GM12878 (cell line): ENCODE measurements at regions not wholly inside any gene's neighbourhood (a gene's known extent, or its start where the extent isn't known, plus 50 kb on each side); places are given as distances from the start of the nearest gene placed in this dataset.

ENCODE experiments used
- ATAC-seq: fragments of 200-7000 bp; cut with Tn5 transposase; 3 replicates; pipeline ENCODE4 v1.9.1; 2020; ENCODE audit warnings: mild to moderate bottlenecking, moderate library complexity
- BruUV-seq: library from RNA; stranded (reverse); fragments of 400-500 nt; replicated peaks from 2 replicates; lab custom pipeline; 2021; lab: Mats Ljungman, UMichigan
- CTCF ChIA-PET: fragments of 300-600 bp; sonication (Branson Sonifier 250); formaldehyde crosslinking; extraction: SDS; loops from one replicate; lab custom pipeline; 2021; ENCODE audit warnings: inconsistent platforms; lab: Yijun Ruan, JAX
- POLR2A ChIA-PET: fragments of 350-600 bp; formaldehyde crosslinking; extraction: SDS; loops from one replicate; lab custom pipeline; 2021; ENCODE audit warnings: inconsistent platforms; lab: Charles Lee
- RAD21 ChIA-PET: fragments of 300-600 bp; sonication (Branson Sonifier 250); formaldehyde crosslinking; loops from one replicate; lab custom pipeline; 2023; ENCODE audit warnings: antibody characterized with exemption; ENCODE audit not compliant: unreplicated experiment; lab: Charles Lee
- SMC1A ChIA-PET: fragments of 300-600 bp; sonication (Branson Sonifier 250); formaldehyde crosslinking; loops from one replicate; lab custom pipeline; 2023; ENCODE audit not compliant: unreplicated experiment, uncharacterized antibody; lab: Charles Lee
- DNase-seq: peaks from one replicate; pipeline ENCODE4 v3.0.0-alpha.2; 2011; ENCODE audit warnings: low read depth, low spot score
- FAIRE-seq: peaks from 3 replicates; lab custom pipeline; 2011; peaks lifted over from hg19 to GRCh38; lab: Jason Lieb, UNC
- H2AFZ ChIP-seq: 2 replicates; pipeline ENCODE4 v1.6.0; 2011; ENCODE audit warnings: low read depth, low read length, control low read depth; ENCODE audit not compliant: control insufficient read depth
- H3K27ac ChIP-seq: 2 replicates; pipeline ENCODE4 v1.5.1; 2011; ENCODE audit warnings: control low read depth; ENCODE audit not compliant: control insufficient read depth, insufficient read depth
- H3K27me3 ChIP-seq, 2 experiments: replicated peaks in 1 of 2; 2 replicates each; pipeline versions ENCODE4 v1.6.0 to v1.6.1; 2011; ENCODE audit warnings: low read length in 1 of 2; ENCODE audit not compliant: control insufficient read depth in 2 of 2, insufficient read depth in 2 of 2
- H3K36me3 ChIP-seq, 2 experiments: 2 replicates each; pipeline ENCODE4 v1.5.1; 2011; ENCODE audit warnings: low read length in 1 of 2; ENCODE audit not compliant: control insufficient read depth in 2 of 2, insufficient read depth in 2 of 2
- H3K4me1 ChIP-seq: 2 replicates; pipeline ENCODE4 v1.6.1; 2011; ENCODE audit warnings: mild to moderate bottlenecking, low read length, moderate library complexity, mixed read lengths; ENCODE audit not compliant: control insufficient read depth, insufficient read depth
- H3K4me2 ChIP-seq: 2 replicates; pipeline ENCODE4 v1.6.0; 2011; ENCODE audit warnings: control low read depth; ENCODE audit not compliant: control insufficient read depth, insufficient read depth
- H3K4me3 ChIP-seq: fragments of 200-600 bp; sonication (generic); 2 replicates; pipeline ENCODE4 v1.5.1; 2016
- H3K79me2 ChIP-seq: 2 replicates; pipeline ENCODE4 v1.6.0; 2011; ENCODE audit warnings: low read length; ENCODE audit not compliant: control insufficient read depth, insufficient read depth
- H3K9ac ChIP-seq: 2 replicates; pipeline ENCODE4 v1.8.0; 2011; ENCODE audit warnings: low read length, control low read depth, mixed read lengths; ENCODE audit not compliant: control insufficient read depth, insufficient read depth
- H3K9me3 ChIP-seq: replicated peaks from 3 replicates; pipeline ENCODE4 v1.5.1; 2011; ENCODE audit warnings: mild to moderate bottlenecking, low read length; ENCODE audit not compliant: control insufficient read depth, insufficient read depth
- H4K20me1 ChIP-seq: 2 replicates; pipeline ENCODE4 v1.6.0; 2011; ENCODE audit not compliant: control insufficient read depth, insufficient read depth
- EZH2 ChIP-seq: IDR thresholded peaks from 2 replicates; pipeline ENCODE4 v1.6.1; 2012; ENCODE audit warnings: low read depth, mild to moderate bottlenecking, control low read depth, inconsistent platforms, low read length, borderline replicate concordance; ENCODE audit not compliant: control insufficient read depth
- NFIC ChIP-seq: IDR thresholded peaks from 2 replicates; pipeline ENCODE4 v1.6.1; 2012; ENCODE audit warnings: low read depth, mild to moderate bottlenecking, inconsistent platforms, low read length, moderate library complexity
- PAX5 ChIP-seq: IDR thresholded peaks from 2 replicates; pipeline ENCODE4 v1.6.1; 2011; ENCODE audit warnings: low read depth, low read length, borderline replicate concordance
- RB1 ChIP-seq: fragments of 450-650 bp; formaldehyde crosslinking; IDR thresholded peaks from 2 replicates; pipeline ENCODE4 v1.6.1; 2017; ENCODE audit warnings: mild to moderate bottlenecking, borderline replicate concordance
- RFX5 ChIP-seq: IDR thresholded peaks from 2 replicates; pipeline ENCODE4 v1.6.1; 2011; ENCODE audit warnings: low read depth, low read length, improper control_type of control experiment
- TBL1XR1 ChIP-seq: IDR thresholded peaks from 2 replicates; pipeline ENCODE4 v1.6.1; 2012; ENCODE audit warnings: low read depth, low read length, improper control_type of control experiment
- WGBS: methylation state at CpG from one replicate; pipeline ENCODE4 v1.1.6; 2016; ENCODE audit warnings: low lambda C conversion rate; ENCODE audit not compliant: insufficient replicate concordance, insufficient coverage; ENCODE audit errors: missing lambda C conversion rate; 5-methylcytosine and 5-hydroxymethylcytosine counted together
- in situ Hi-C: fragments of 300-500 bp; cut with MboI; formaldehyde crosslinking; loops from 9 replicates; pipeline ENCODE4 v1.14.3; 2018; ENCODE audit warnings: mixed read lengths
- intact Hi-C: fragments of 100-400 bp; cut with micrococcal nuclease; formaldehyde crosslinking; loops from one replicate; pipeline ENCODE4 v1.14.2; 2022; ENCODE audit not compliant: unreplicated experiment
- TF ChIP-seq, protein P1 (sequence below): fragments of 150-350 bp; IDR thresholded peaks from 2 replicates; pipeline ENCODE4 v1.6.1; 2014; ENCODE audit warnings: mild to moderate bottlenecking, low read depth, low read length

DNA sequence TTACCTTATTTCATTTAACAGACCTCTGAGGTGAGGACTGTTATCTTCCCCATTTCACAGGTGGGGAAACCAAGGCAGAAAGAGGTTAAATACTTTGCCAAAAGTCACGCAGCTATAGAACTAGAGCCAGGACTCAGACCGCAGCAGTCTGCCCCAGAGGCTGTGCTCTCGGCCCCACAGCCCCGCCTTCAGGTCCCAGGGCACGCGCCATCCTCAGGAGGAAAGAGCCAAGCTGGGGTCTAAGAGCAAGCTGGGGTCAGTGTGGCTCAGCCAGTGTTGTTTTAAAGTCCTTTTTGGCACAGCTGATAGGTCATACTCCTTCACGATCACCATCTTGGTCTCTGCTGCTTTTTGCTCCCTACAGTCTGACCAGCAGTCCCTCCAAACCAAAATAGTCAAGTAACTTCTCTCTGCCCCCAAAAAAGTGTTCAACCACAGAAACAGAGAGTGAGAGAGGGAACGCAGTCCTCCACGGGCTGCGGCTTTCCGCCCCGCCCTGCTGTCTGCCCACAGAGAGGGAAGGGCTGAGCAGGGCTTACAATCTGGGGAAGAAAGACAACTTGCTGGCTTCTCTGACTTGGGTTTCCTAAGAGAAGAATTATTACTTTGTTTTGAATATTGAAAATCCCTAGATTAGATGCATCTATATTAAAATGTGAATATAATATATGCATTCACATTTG, 137.2 kb upstream of the OPCML start:
- in situ Hi-C loops: no loop called here
- ChIA-PET RAD21 (no interaction called here), SMC1A (no interaction called here)
- no peaks in the 10 kb centered on the region for H3K9me3 ChIP-seq
- TF ChIP-seq TBL1XR1 (no peak), EZH2 (no peak), RFX5 (no peak), RB1 (no peak), PAX5 (no peak), NFIC (no peak)
- TF ChIP-seq, protein P1, sequence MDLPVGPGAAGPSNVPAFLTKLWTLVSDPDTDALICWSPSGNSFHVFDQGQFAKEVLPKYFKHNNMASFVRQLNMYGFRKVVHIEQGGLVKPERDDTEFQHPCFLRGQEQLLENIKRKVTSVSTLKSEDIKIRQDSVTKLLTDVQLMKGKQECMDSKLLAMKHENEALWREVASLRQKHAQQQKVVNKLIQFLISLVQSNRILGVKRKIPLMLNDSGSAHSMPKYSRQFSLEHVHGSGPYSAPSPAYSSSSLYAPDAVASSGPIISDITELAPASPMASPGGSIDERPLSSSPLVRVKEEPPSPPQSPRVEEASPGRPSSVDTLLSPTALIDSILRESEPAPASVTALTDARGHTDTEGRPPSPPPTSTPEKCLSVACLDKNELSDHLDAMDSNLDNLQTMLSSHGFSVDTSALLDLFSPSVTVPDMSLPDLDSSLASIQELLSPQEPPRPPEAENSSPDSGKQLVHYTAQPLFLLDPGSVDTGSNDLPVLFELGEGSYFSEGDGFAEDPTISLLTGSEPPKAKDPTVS: no peak
- TF ChIP-seq, all 136 proteins: peak for 0
- Histone ChIP-seq H3K4me2 (no peak overlapping the region), H3K36me3 (no peaks in the 10 kb centered on the region), H4K20me1 (no peaks in the 10 kb centered on the region), H3K4me3 (no peak overlapping the region), H3K4me1 (no peaks in the 10 kb centered on the region), H2AFZ (no peak overlapping the region), H3K27me3 (no peaks in the 10 kb centered on the region), H3K27ac (no peak overlapping the region), H3K79me2 (no peaks in the 10 kb centered on the region), H3K9ac (no peak overlapping the region)
- no peak for FAIRE-seq
- no peak; the same call in 2 of the 3 replicates for ATAC-seq
- CTCF ChIA-PET: no interaction called here
- WGBS: 40% methylated on average over 12 of the region's 12 CpGs
- BruUV-seq: no TSS peak
- POLR2A ChIA-PET: no interaction called here
- intact Hi-C loops: no loop called here
- DNase-seq: no peak
